ENCODE measurements at regions not wholly inside any gene's neighbourhood (a gene's known extent, or its start where the extent isn't known, plus 50 kb on each side); places are given as distances from the start of the nearest gene placed in this dataset.
A peak's percentile ranks its signal among the peaks of the same experiment; 100 is the strongest.

DNA sequence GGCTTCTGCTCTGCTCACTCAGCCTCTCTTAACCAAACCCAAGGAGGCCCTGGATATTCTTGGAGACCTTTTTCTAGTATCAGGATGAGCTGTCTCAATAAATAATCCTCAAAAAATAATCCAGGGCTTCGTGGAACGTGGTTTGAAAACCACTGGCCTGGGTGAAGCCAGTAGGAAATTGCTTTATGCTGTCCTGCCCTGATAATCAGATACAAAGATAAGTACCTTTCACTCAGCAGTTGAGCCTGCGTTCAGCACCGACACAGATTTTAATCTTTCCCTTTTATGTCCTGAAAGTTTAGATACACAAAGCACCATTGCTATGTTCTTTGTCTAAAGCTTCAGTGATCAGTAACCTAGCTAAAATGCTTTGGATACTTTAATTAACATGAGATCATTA lies 460.0 kb downstream of the RFC3 start:
- no peak for DNase-seq (ENCODE audit: low read depth in 2 of 2)
- TF ChIP-seq, protein P1, sequence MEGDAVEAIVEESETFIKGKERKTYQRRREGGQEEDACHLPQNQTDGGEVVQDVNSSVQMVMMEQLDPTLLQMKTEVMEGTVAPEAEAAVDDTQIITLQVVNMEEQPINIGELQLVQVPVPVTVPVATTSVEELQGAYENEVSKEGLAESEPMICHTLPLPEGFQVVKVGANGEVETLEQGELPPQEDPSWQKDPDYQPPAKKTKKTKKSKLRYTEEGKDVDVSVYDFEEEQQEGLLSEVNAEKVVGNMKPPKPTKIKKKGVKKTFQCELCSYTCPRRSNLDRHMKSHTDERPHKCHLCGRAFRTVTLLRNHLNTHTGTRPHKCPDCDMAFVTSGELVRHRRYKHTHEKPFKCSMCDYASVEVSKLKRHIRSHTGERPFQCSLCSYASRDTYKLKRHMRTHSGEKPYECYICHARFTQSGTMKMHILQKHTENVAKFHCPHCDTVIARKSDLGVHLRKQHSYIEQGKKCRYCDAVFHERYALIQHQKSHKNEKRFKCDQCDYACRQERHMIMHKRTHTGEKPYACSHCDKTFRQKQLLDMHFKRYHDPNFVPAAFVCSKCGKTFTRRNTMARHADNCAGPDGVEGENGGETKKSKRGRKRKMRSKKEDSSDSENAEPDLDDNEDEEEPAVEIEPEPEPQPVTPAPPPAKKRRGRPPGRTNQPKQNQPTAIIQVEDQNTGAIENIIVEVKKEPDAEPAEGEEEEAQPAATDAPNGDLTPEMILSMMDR (IDR thresholded peaks at IDR 0.05; ENCODE audit: low read depth, low read length) = no peak
- H3K4me3 ChIP-seq (replicated peaks in 1 of 2; ENCODE audit: low read depth in 2 of 2, low read length in 2 of 2) = no peak overlapping the region

- no peak for DNase-seq (ENCODE audit: low read depth in 2 of 2)
- TF ChIP-seq, protein P1 (IDR thresholded peaks at IDR 0.05; ENCODE audit: low read depth, low read length) = no peak
- H3K4me3 ChIP-seq (replicated peaks in 1 of 2; ENCODE audit: low read depth in 2 of 2, low read length in 2 of 2) = no peak overlapping the region
These were observed 460.8 kb downstream of the RFC3 start for GRCh38 chr13:34278780-34279179.

GRCh38 chr13:34290661-34291060 lies 472.7 kb downstream of the RFC3 start:
- DNase-seq (ENCODE audit: low read depth in 2 of 2) = no peak
- no peak overlapping the region for H3K4me3 ChIP-seq (replicated peaks in 1 of 2; ENCODE audit: low read depth in 2 of 2, low read length in 2 of 2)
- TF ChIP-seq, protein P1 (IDR thresholded peaks at IDR 0.05; ENCODE audit: low read depth, low read length) = no peak

GRCh38 chr13:34294483-34295129 lies 476.7 kb downstream of the RFC3 start:
- no peak overlapping the region for H3K4me3 ChIP-seq (replicated peaks in 1 of 2; ENCODE audit: low read depth in 2 of 2, low read length in 2 of 2)
- peak in 1 of 2 donors; percentile 15 for DNase-seq (ENCODE audit: low read depth in 2 of 2)
- TF ChIP-seq, protein P1 (IDR thresholded peaks at IDR 0.05; ENCODE audit: low read depth, low read length) = no peak

- no peak overlapping the region for H3K4me3 ChIP-seq (replicated peaks in 1 of 2; ENCODE audit: low read depth in 2 of 2, low read length in 2 of 2)
- DNase-seq (ENCODE audit: low read depth in 2 of 2) = peak in 1 of 2 donors; percentile 3
- TF ChIP-seq, protein P1 (IDR thresholded peaks at IDR 0.05; ENCODE audit: low read depth, low read length) = no peak
These were observed 482.6 kb downstream of the RFC3 start for GRCh38 chr13:34300559-34300958.

DNA sequence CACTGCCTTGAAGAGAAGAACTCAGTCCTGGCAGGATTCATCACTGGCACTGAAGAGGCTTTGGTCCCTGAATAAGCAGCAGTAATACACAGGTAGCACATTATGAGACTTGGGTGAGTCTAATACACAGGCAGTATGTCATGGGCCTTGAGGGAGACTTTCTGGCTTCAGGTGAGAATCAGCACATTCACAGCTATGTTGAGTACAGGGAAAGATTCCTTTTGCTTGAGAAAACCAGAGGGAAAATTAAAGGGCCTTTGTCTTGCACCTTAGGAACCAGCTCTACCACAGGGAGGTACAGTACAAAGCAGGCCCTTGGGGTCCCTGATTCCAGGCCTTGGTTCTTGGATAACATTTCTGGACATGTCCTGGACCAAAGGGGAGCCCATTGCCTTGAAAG lies 484.6 kb downstream of the RFC3 start:
- H3K4me3 ChIP-seq (replicated peaks in 1 of 2; ENCODE audit: low read depth in 2 of 2, low read length in 2 of 2) = no peak overlapping the region
- DNase-seq (ENCODE audit: low read depth in 2 of 2) = no peak
- TF ChIP-seq, protein P1 (IDR thresholded peaks at IDR 0.05; ENCODE audit: low read depth, low read length) = no peak

- DNase-seq (ENCODE audit: low read depth in 2 of 2) = no peak
- no peak overlapping the region for H3K4me3 ChIP-seq (replicated peaks in 1 of 2; ENCODE audit: low read depth in 2 of 2, low read length in 2 of 2)
- TF ChIP-seq, protein P1 (IDR thresholded peaks at IDR 0.05; ENCODE audit: low read depth, low read length) = no peak
These were observed 485.4 kb downstream of the RFC3 start for GRCh38 chr13:34303346-34303745.

All from cardiac fibroblast (primary cell).